Stimulated activated CD4-positive, alpha-beta T cell treated with anti-CD3 and anti-CD28 coated beads, Interleukin-15, amount 100 ng/mL, for 48 hours (primary cell): ENCODE measurements at regions not wholly inside any gene's neighbourhood (a gene's known extent, or its start where the extent isn't known, plus 50 kb on each side); places are given as distances from the start of the nearest gene placed in this dataset.
A peak's percentile ranks its signal among the peaks of the same experiment; 100 is the strongest.
"Not testable (repeated sequence)": the region's sequence is repeated elsewhere in the genome, so short reads cannot be mapped to it uniquely, and the experiment has no call there.

Source experiments
- DNase-seq, 2 donors: peaks; one replicate each; pipeline ENCODE4 v3.0.0-alpha.2; 2020; ENCODE audit warnings: low read depth in 2 of 2

DNA sequence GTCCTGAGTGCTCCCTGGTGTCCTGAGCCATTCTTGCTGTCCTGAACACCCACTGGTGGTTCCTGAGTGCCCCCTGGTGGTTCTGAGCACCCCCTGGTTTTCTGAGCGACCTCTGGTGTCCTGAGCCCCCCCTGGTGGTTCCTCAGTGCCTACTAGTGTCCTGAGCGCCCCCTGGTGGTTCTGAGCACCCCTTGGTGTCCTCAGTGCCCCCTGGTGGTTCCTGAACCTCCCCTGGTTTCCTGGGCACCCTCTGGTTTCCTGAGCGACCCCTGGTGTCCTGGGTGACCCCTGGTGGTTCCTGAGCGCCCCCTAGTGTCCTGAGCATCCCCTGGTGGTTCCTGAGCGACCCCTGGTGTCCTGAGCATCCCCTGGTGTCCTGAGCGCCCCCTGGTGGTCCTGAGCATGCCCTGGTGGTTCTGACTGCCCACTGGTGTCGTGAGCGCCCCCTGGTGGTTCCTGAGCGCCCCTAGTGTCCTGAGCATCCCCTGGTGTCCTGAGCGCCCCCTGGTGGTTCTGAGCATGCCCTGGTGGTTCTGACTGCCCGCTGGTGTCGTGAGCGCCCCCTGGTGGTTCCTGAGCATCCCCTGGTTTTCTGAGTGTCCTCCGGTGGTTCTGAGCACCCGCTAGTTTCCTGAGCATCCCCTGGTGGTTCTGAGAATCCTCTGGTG, 473.1 kb downstream of the TMEM121 start:
- peak; percentile 79 to 98 for DNase-seq

DNA sequence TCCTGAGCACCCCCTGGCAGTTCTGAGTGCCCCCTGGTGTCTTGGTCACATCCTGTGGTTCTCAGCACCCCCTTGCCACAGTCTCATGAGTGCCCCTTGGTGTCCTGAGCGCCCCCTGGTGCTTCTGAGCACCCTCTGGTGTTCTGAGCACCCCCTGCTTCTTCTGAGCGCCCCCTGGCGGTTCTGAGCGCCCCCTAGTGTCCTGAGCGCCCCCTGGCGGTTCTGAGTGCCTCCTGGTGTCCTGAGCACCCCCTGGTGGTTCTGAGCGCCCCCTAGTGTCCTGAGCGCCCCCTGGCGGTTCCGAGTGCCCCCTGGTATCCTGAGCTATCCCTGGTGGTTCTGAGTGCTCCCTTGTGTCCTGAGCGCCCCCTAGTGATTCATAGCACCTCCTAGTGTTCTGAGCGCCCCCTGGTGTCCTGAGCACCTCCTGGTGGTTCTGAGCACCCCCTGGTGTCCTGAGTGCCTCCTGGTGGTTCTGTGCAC, 473.7 kb downstream of the TMEM121 start:
- peak; percentile 63 to 77 for DNase-seq

DNA sequence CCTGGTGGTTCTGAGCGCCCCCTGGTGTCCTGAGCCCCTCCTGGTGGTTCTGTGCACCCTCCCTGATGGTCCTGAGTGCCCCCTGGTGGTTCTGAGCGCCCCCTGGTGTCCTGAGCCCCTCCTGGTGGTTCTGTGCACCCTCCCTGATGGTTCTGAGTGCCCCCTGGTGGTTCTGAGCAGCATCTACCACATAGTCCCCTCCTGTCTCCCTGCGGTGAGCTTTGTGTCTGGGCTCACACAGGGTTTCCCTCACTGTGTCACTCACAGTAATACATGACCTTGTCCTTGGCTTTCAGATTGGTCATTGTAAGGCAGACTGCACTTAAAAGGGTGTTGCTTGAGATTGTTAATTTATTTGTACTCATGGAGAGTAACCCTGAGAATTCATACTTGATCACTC, 474.9 kb downstream of the TMEM121 start:
- DNase-seq, result not testable (repeated sequence)

DNA sequence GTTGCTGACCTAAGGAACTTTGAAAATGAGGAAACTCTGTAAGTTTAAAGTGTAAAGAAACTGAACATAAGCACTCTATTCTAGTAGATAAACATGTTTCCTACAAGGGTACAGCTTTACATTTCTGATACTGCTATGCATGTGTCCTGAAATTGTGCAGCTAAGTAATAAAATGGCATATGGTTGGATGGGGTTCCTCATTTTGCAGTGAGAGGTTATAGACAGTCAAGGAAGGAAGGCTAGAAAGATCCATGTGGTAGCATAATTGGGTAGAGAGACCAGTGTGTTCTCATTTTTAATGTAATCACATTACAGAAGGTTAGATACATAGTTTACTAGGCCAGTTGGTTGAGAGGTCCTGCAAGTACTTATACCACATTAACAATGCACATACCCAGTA, 477.0 kb downstream of the TMEM121 start:
- no peak for DNase-seq

DNA sequence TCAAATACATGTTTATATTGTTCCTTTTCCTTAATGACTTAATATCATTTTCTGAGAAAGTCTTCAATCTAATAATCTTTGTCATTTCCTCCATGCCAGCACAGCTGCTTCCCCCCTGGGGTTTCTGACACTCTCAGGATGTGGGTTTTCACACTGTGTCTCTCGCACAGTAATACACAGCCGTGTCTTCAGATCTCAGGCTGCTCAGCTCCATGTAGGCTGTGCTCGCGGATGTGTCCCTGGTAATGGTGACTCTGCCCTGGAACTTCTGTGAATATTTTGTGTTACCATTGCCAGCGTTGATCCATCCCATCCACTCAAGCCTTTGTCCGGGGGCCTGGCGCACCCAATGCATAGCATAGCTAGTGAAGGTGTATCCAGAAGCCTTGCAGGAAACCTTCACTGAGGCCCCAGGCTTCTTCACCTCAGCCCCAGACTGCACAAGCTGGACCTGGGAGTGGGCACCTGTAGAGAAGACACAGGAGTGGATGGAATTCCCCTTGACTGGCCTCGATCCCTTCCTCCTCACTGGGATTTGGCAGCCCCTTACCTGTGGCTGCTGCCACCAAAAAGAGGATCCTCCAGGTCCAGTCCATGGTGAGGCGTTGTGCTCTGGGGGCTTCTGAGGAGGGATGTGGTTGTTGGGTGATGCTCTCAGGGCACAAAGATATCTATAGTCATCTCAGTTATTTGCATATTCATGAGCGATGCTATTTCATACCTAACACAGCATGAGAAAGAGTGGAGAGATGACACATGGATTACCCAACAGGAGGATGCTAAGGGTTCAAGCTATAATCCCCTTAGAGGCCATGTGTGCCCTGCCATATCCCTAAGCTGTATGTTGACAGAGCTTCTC, 478.8 kb downstream of the TMEM121 start:
- DNase-seq, result peak; percentile 59 to 62

DNA sequence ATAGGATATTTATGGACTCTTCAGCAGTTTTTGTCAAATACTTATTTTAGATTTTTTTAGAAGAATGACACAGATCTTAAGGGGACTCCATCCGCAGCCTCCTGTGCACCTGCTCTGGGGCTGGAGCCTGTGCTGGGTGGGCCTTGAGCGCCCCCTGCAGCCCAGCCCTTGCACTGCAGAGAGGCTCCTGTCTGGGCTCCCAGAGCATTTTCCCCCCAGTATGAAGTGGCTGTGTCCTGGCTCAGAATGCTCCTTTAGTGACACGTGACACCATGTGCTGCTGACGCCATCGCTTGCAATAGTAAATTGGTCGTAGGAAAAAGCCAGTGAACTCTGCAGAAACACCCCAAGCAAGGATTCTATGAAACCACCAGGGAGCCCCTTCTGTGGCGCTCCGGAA, 479.7 kb downstream of the TMEM121 start:
- DNase-seq, result peak; percentile 52 to 66

DNA sequence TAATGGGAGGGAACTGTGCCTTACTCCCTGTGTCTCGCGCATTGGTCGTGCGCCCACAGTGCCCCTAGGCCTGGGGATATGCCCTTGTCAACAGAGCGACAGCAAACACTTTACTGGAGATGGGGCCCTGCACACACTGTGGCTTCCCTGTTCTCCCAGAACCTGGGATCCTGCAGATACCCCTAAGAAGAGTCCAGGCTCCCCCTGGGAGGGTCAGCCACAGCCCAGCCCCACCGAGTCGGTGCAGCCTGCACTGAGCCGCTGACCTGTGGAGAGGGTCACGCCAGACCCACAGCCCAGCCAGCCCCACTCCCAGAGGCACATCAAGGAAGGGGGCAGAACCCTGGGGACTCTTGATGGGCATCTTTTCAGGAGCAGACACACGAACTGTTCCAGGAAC, 480.3 kb downstream of the TMEM121 start:
- DNase-seq, result not testable (repeated sequence)

DNA sequence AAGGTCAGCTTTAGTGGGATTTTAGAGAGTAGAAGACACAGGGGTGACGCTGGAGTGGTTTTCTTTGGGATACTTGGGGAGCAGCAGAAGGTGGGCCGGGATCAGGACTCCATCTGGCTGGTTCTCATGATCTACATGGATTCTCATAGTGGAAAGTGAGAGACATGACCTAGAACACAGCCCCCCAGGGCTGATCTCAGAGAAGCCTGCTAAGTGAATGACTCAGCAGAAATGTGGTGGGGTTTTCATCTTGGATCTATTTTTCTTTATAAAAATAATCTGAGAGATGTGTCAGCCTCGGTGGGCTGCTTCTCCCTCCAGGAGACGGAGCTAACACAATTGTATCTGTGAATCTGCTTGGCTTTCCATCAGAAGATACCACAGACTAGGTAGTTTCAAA, 484.4 kb downstream of the TMEM121 start:
- no peak for DNase-seq

DNA sequence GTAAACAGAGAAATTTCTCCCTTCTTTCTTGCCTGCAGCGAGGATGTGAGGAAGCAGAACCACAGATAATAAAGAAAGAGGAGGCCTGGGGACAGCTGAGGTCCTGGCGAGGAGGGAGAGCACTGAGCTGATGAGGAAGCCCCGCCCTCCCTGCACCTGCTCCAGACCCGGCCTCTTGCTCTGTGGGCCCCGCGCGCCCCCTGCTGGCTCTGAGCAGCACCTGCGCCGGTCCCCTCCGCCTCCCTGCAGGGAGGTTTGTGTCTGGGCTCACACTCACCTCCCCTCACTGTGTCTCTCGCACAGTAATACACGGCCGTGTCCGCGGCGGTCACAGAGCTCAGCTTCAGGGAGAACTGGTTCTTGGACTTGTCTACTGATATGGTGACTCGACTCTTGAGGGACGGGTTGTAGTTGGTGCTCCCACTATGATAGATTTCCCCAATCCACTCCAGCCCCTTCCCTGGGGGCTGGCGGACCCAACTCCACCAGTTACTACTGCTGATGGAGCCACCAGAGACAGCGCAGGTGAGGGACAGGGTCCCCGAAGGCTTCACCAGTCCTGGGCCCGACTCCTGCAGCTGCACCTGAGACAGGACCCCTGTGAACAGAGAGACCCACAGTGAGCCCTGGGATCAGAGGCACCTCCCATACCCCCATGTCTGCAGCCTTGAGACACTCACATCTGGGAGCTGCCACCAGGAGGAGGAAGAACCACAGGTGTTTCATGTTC, 485.4 kb downstream of the TMEM121 start:
- DNase-seq, result peak; percentile 66 to 87

DNA sequence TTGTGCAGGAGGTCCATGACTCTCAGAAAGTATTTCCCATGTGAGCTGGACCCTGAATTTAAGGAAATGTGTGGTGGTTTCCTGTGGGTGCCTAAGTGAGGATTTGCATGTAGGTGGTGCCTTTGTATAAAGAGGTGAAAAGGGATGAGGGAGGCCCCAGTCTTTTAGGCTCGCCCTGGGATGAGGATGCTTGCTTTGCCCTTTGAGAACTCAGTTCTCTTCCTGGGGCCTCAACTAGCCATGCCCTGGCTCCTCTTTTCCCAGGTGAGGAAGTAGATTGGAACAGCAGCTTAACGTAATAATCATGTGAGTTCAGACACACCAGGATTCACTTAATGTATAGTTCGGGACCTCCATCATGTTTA, 486.0 kb downstream of the TMEM121 start:
- DNase-seq, result not testable (repeated sequence)

DNA sequence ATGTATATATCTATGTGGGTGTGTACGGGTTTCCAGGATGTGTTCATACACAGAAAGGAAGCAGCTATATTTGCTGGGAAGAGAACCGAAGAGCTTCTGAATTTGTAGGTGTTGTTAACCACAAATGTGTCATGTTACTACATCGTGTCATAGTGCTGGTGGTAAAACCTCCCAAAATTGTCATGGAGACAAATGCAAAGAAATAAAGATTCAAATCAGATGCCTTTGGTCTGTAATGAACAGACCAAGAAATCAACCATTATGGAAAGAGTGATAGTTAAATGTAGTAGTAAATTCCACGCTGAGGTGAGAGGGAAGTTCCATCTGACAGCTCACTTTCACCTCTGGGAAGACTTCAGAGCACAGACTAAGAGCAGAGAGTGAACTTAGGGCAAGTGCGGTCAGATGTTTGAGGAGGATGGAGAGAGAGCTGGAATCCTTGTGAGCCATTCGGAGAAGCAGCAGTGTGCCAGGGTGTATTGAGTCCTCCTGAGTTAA, 487.5 kb downstream of the TMEM121 start:
- no peak for DNase-seq

DNA sequence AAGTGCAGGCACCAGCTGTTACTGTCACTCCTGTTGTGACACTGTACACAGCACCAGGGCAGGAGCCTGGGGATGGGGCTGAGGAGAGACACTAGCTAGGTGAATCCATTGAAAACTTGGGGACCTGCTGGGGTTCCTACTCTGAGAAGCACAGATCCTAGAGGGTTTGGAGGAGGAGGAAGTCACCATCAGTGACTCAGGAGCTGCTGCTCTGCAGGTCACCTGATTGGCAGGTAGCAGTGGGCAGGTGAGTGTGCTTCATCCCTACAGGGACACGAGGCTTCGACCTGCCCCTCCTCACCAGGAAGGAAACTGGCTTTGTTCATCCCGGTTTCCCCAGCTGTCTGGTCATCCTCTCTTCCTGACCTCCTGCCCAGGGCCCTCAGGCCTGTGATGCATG, 491.6 kb downstream of the TMEM121 start:
- DNase-seq, result not testable (repeated sequence)

DNA sequence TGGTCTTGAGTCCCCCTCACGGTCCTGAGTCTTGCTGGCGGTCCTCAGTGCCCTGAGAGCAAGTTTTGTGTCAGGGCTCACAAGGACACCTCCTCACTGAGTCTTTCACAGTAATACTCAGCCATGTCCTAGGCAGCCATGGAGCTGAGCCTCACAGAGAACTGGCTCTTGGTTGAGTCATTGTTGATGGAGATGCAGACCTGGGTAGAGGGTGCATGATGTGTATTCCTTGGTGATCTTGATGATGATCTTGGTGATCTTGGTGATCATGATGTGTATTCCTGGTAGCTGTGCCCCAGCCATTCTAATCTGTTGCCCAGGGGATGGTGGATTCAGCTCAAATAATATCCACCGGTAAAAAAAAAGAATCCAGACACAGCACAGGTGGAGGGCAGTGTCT, 495.4 kb downstream of the TMEM121 start:
- DNase-seq, result no peak

DNA sequence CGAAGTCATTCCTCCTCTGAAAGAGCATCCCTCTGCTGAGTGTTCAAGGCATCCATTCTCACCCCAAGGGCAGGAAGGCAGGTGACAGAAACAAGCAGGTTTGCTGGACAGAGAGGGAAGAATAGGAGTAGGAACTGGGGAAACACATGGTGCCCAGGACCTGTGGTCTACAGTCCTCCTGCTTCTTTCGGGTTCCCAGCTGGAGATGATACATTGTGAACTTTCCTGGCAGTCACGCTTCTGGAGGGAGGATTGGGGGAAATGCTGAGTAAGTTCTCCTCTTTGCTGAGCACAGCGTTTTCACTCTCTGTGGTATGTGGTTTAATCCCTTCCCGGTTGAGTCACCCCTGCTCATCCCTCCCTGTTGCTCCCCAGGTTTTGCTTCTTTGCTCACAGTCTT, 496.3 kb downstream of the TMEM121 start:
- DNase-seq, result not testable (repeated sequence)

DNA sequence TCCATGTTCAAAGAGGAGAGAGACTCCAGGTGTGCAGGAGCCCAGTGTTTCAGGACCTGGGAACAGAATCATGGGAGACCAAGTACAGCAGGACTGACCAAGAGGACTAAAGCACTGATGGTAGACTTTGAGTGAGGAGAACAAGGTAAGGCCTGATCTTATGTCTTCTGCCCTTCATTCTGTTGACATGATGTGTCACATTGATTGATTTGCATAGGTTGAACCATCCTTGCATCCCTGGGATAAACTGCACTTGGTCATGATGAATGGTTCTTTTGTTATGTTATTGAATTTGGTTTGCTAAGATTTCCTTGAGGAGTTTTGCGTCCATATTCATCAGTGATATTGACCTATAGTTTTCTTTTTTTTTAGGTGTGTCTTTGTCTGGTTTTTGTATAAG, 497.0 kb downstream of the TMEM121 start:
- DNase-seq, result no peak

DNA sequence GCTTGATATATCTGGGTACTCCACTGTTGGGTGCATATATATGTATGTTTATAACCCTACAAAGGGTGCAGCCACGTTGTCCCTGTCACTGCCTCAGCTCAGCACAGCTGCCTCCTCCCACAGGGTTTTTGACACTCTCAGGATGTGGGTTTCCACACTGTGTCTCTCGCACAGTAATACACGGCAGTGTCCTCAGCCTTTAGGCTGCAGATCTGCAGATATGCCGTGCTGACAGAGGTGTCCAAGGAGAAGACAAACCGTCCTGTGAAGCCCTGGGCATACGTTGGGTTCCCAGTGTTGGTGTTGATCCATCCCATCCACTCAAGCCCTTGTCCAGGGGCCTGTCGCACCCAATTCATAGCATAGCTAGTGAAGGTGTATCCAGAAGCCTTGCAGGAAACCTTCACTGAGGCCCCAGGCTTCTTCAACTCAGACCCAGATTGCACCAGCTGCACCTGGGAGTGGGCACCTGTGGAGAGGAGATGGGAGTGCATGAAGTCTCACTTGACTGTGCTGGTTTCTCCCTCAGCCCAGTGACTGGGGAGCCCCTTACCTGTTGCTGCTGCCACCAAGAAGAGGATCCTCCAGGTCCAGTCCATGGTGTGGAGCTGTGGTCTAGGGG, 498.7 kb downstream of the TMEM121 start:
- no peak for DNase-seq

DNA sequence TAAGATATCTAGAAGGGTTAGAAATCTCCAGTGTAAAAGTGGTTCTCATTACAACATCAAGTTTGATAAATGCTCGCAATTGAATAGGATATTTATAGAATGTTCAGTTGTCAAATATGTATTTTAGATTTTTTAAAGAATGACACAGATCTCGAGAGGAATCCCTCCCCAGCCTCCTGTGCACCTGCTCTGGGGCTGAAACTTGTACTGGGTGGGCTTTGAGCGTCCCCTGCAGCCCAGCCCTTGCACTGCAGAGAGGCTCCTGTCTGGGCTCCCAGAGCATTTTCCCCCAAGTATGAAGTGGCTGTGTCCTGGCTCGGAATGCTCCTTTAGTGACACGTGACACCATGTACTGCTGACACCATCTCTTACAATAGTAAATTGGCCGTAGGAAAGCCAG, 499.6 kb downstream of the TMEM121 start:
- DNase-seq, result no peak

DNA sequence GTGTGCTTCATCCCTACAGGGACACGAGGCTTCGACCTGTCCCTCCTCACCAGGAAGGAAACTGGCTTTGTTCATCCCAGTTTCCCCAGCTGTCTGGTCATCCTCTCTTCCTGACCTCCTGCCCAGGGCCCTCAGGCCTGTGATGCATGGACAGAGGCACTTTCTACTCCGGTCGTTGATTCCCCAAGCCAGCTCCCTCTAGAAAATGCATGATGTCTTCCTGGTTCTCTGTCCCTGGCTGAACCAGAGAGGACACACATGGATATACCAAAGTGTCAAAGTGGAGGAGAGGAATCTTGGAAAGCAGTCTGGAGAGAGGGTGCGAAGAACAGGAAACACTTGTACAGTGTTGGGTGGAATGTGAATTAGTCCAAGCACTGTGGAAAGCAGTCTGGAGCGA, 501.4 kb downstream of the TMEM121 start:
- not testable (repeated sequence) for DNase-seq

DNA sequence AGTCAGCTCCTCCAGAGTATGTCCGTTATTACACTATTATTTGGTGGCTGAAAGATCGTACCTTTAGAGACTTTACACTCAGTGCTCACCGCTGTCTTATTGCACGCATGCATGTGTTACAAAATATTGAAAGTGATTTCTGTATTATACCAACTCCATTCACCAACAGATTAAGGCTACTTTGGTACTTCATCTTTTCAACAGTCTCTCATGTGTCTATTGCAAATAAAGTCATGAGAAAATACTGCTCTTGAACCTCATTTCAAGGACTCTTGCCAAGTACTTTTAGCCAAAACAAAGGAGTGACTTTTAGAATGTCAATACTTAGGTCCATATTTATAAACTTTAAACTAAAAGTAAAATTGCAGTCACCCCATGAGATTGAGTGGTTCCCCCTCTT, 503.6 kb downstream of the TMEM121 start:
- DNase-seq, result no peak

DNA sequence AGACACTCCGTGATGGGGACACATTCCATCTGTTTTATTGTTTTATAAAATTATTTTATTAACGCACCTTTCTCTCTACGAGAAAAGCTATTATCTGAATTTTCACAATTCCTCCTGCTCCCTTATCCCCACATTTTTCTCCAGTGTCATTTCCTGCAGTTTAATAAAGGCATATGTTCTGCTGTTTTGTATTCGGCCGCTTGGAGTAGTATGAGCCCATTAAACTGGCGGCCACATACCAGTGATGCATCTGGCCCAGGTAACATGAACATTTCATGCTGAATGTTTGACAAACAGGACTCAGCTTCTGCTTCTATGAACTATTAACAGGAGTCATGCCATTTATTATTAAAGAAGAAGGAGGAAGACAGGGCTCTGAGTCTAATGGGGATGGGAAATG, 511.0 kb downstream of the TMEM121 start:
- DNase-seq, result no peak

DNA sequence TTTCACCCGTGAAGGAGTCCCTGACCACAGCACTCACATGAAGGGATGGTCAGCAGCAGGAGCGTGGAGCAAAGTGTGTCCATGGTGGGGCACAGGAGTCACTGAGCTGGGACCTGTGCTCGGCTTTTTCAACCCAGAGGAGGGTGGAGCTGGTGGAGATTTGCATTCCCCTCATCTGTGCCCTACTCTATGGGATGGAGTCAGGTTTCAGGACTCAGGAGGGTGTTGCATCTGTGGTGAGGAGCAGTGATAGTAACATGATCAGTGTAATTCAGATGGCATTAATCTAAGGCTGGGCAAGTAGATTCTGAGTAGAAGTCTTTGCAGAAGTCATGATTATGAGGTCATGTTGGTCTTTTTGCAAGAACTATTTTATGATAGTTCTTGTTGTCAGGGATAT, 511.9 kb downstream of the TMEM121 start:
- DNase-seq, result no peak

DNA sequence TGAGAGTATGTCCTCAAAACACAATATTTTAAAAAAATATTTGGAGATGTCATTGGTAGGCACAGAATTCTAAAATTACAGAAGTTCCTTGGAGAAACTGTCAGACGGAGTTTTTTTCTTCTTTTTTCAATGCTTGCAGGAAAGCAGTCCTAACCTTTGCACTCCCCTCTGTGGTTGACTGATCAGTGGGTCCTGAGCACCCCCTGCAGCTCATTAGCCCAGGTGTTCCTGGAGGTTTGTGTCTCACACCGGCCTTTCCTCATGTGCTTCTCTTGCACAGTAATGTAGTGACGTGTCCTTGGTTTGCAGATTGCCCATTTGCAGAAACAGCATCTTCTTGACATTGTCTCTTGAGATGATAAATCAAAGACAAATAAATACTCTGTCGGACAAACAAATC, 513.0 kb downstream of the TMEM121 start:
- peak; percentile 35 to 73 for DNase-seq
